D341Med (cell line): ENCODE measurements at regions not wholly inside any gene's neighbourhood (a gene's known extent, or its start where the extent isn't known, plus 50 kb on each side); places are given as distances from the start of the nearest gene placed in this dataset.

Experiments
- DNase-seq: peaks from one replicate; pipeline ENCODE4 v3.0.0; 2012; ENCODE audit warnings: low spot score

GRCh38 chr4:185991770-185992169 is 77.2 kb upstream of the TLR3 start:
- DNase-seq: no peak

GRCh38 chr4:185992585-185992984 is 76.4 kb upstream of the TLR3 start:
- no peak for DNase-seq

- DNase-seq: no peak
Measured at GRCh38 chr4:185993328-185993973, 75.5 kb upstream of the TLR3 start.

- DNase-seq: no peak
Measured at GRCh38 chr4:185994750-185995149, 74.2 kb upstream of the TLR3 start.

- no peak for DNase-seq
Measured at GRCh38 chr4:185995665-185996064, 73.3 kb upstream of the TLR3 start.

GRCh38 chr4:185997296-185997695 is 71.7 kb upstream of the TLR3 start:
- DNase-seq: no peak

GRCh38 chr4:185998791-185999190 is 70.2 kb upstream of the TLR3 start:
- DNase-seq: no peak

GRCh38 chr4:185999207-185999606 is 69.7 kb upstream of the TLR3 start:
- DNase-seq: no peak

GRCh38 chr4:186002853-186003252 is 66.1 kb upstream of the TLR3 start:
- DNase-seq: no peak

- DNase-seq: no peak
Measured at GRCh38 chr4:186003746-186004145, 65.2 kb upstream of the TLR3 start.

- no peak for DNase-seq
Measured at GRCh38 chr4:186008057-186008456, 60.9 kb upstream of the TLR3 start.

- DNase-seq: no peak
Measured at GRCh38 chr4:186009976-186010375, 59.0 kb upstream of the TLR3 start.

- DNase-seq: no peak
Measured at GRCh38 chr4:186010821-186011220, 58.1 kb upstream of the TLR3 start.

GRCh38 chr4:186012071-186012470 is 56.9 kb upstream of the TLR3 start:
- DNase-seq: no peak

- DNase-seq: no peak
Measured at GRCh38 chr4:186013419-186014186, 55.4 kb upstream of the TLR3 start.

- DNase-seq: no peak
Measured at GRCh38 chr4:186015212-186015817, 53.6 kb upstream of the TLR3 start.

GRCh38 chr4:186016796-186017195 is 52.2 kb upstream of the TLR3 start:
- no peak for DNase-seq

- no peak for DNase-seq
Measured at GRCh38 chr4:186017801-186018200, 51.2 kb upstream of the TLR3 start.

GRCh38 chr4:186018261-186018660 is 50.7 kb upstream of the TLR3 start:
- no peak for DNase-seq

- no peak for DNase-seq
Measured at GRCh38 chr4:186018784-186019183, 50.2 kb upstream of the TLR3 start.
